ENCODE measurements at regions not wholly inside any gene's neighbourhood (a gene's known extent, or its start where the extent isn't known, plus 50 kb on each side); places are given as distances from the start of the nearest gene placed in this dataset.
"Not testable (repeated sequence)": the region's sequence is repeated elsewhere in the genome, so short reads cannot be mapped to it uniquely, and the experiment has no call there.

GRCh38 chr2:77721593-77721992, 199.4 kb upstream of the LRRTM4 start:
- no peaks in the 10 kb centered on the region for H3K4me1 ChIP-seq (ENCODE audit: control insufficient read depth, insufficient read depth, low read length)
- no peaks in the 10 kb centered on the region for H3K9me3 ChIP-seq (ENCODE audit: control insufficient read depth, insufficient read depth, low read length)
- no peaks in the 10 kb centered on the region for H3K36me3 ChIP-seq (ENCODE audit: control insufficient read depth, insufficient read depth, low read length)
- H3K27me3 ChIP-seq (ENCODE audit: control insufficient read depth, insufficient read depth, low read length): no peaks in the 10 kb centered on the region
- H3K4me3 ChIP-seq (ENCODE audit: low read length): no peak overlapping the region
- H3K27ac ChIP-seq (ENCODE audit: low read length): no peak overlapping the region
- no peak for DNase-seq (ENCODE audit: low read depth, low spot score)

GRCh38 chr2:77725045-77725444, 202.9 kb upstream of the LRRTM4 start:
- H3K36me3 ChIP-seq (ENCODE audit: control insufficient read depth, insufficient read depth, low read length): no peaks in the 10 kb centered on the region
- H3K4me1 ChIP-seq (ENCODE audit: control insufficient read depth, insufficient read depth, low read length): no peaks in the 10 kb centered on the region
- H3K9me3 ChIP-seq (ENCODE audit: control insufficient read depth, insufficient read depth, low read length): no peaks in the 10 kb centered on the region
- no peaks in the 10 kb centered on the region for H3K27me3 ChIP-seq (ENCODE audit: control insufficient read depth, insufficient read depth, low read length)
- no peak overlapping the region for H3K4me3 ChIP-seq (ENCODE audit: low read length)
- no peak overlapping the region for H3K27ac ChIP-seq (ENCODE audit: low read length)
- WGBS (ENCODE audit: insufficient coverage, insufficient read length): no CpG with 5 or more reads among the region's 1 CpG
- DNase-seq (ENCODE audit: low read depth, low spot score): no peak

GRCh38 chr2:77734662-77735340, 212.6 kb upstream of the LRRTM4 start:
- not testable (repeated sequence) for H3K27me3 ChIP-seq (ENCODE audit: control insufficient read depth, insufficient read depth, low read length); H3K27ac ChIP-seq (ENCODE audit: low read length); H3K9me3 ChIP-seq (ENCODE audit: control insufficient read depth, insufficient read depth, low read length); H3K4me1 ChIP-seq (ENCODE audit: control insufficient read depth, insufficient read depth, low read length); H3K4me3 ChIP-seq (ENCODE audit: low read length); H3K36me3 ChIP-seq (ENCODE audit: control insufficient read depth, insufficient read depth, low read length); DNase-seq (ENCODE audit: low read depth, low spot score)
- WGBS (ENCODE audit: insufficient coverage, insufficient read length): no CpG with 5 or more reads among the region's 39 CpGs

- Histone ChIP-seq H3K27me3 (ENCODE audit: control insufficient read depth, insufficient read depth, low read length) (no peaks in the 10 kb centered on the region; the same call in 1 of the 2 replicates), H3K27ac (ENCODE audit: low read length) (no peak overlapping the region), H3K36me3 (ENCODE audit: control insufficient read depth, insufficient read depth, low read length) (no peaks in the 10 kb centered on the region), H3K9me3 (ENCODE audit: control insufficient read depth, insufficient read depth, low read length) (no peaks in the 10 kb centered on the region), H3K4me3 (ENCODE audit: low read length) (no peak overlapping the region), H3K4me1 (ENCODE audit: control insufficient read depth, insufficient read depth, low read length) (no peaks in the 10 kb centered on the region)
- WGBS (ENCODE audit: insufficient coverage, insufficient read length): no CpG with 5 or more reads among the region's 3 CpGs
- DNase-seq (ENCODE audit: low read depth, low spot score): no peak
Measured at GRCh38 chr2:77737236-77737635, 215.1 kb upstream of the LRRTM4 start.

GRCh38 chr2:77746780-77747179, 224.6 kb upstream of the LRRTM4 start:
- no peaks in the 10 kb centered on the region; the same call in 1 of the 2 replicates for H3K27me3 ChIP-seq (ENCODE audit: control insufficient read depth, insufficient read depth, low read length)
- no peaks in the 10 kb centered on the region for H3K36me3 ChIP-seq (ENCODE audit: control insufficient read depth, insufficient read depth, low read length)
- no peaks in the 10 kb centered on the region for H3K4me1 ChIP-seq (ENCODE audit: control insufficient read depth, insufficient read depth, low read length)
- H3K9me3 ChIP-seq (ENCODE audit: control insufficient read depth, insufficient read depth, low read length): no peaks in the 10 kb centered on the region
- no CpG with 5 or more reads among the region's 2 CpGs for WGBS (ENCODE audit: insufficient coverage, insufficient read length)
- no peak overlapping the region for H3K4me3 ChIP-seq (ENCODE audit: low read length)
- H3K27ac ChIP-seq (ENCODE audit: low read length): no peak overlapping the region
- DNase-seq (ENCODE audit: low read depth, low spot score): no peak

GRCh38 chr2:77753710-77754345, 231.7 kb upstream of the LRRTM4 start:
- DNase-seq (ENCODE audit: low read depth, low spot score); H3K9me3 ChIP-seq (ENCODE audit: control insufficient read depth, insufficient read depth, low read length); H3K36me3 ChIP-seq (ENCODE audit: control insufficient read depth, insufficient read depth, low read length); H3K4me1 ChIP-seq (ENCODE audit: control insufficient read depth, insufficient read depth, low read length); H3K27me3 ChIP-seq (ENCODE audit: control insufficient read depth, insufficient read depth, low read length); H3K27ac ChIP-seq (ENCODE audit: low read length): not testable (repeated sequence)
- peak overlapping the region; percentile 44; the same call in 1 of the 2 replicates for H3K4me3 ChIP-seq (ENCODE audit: low read length)
- no CpG with 5 or more reads among the region's 30 CpGs for WGBS (ENCODE audit: insufficient coverage, insufficient read length)

- no peak for DNase-seq (ENCODE audit: low read depth, low spot score)
- Histone ChIP-seq H3K27me3 (ENCODE audit: control insufficient read depth, insufficient read depth, low read length) (no peaks in the 10 kb centered on the region), H3K36me3 (ENCODE audit: control insufficient read depth, insufficient read depth, low read length) (no peaks in the 10 kb centered on the region), H3K4me3 (ENCODE audit: low read length) (no peak overlapping the region), H3K9me3 (ENCODE audit: control insufficient read depth, insufficient read depth, low read length) (no peaks in the 10 kb centered on the region), H3K27ac (ENCODE audit: low read length) (no peak overlapping the region), H3K4me1 (ENCODE audit: control insufficient read depth, insufficient read depth, low read length) (no peaks in the 10 kb centered on the region)
- no CpG with 5 or more reads among the region's 8 CpGs for WGBS (ENCODE audit: insufficient coverage, insufficient read length)
Measured at GRCh38 chr2:77767388-77768076, 245.4 kb upstream of the LRRTM4 start.

- no peak for DNase-seq (ENCODE audit: low read depth, low spot score)
- Histone ChIP-seq H3K36me3 (ENCODE audit: control insufficient read depth, insufficient read depth, low read length) (no peaks in the 10 kb centered on the region), H3K27me3 (ENCODE audit: control insufficient read depth, insufficient read depth, low read length) (no peaks in the 10 kb centered on the region), H3K9me3 (ENCODE audit: control insufficient read depth, insufficient read depth, low read length) (no peaks in the 10 kb centered on the region), H3K4me1 (ENCODE audit: control insufficient read depth, insufficient read depth, low read length) (no peaks in the 10 kb centered on the region), H3K4me3 (ENCODE audit: low read length) (no peak overlapping the region), H3K27ac (ENCODE audit: low read length) (no peak overlapping the region)
- WGBS (ENCODE audit: insufficient coverage, insufficient read length): no CpG with 5 or more reads among the region's 3 CpGs
Measured at GRCh38 chr2:77768508-77768907, 246.3 kb upstream of the LRRTM4 start.

- no peaks in the 10 kb centered on the region for H3K4me1 ChIP-seq (ENCODE audit: control insufficient read depth, insufficient read depth, low read length)
- no peaks in the 10 kb centered on the region for H3K9me3 ChIP-seq (ENCODE audit: control insufficient read depth, insufficient read depth, low read length)
- no peak for DNase-seq (ENCODE audit: low read depth, low spot score)
- H3K27ac ChIP-seq (ENCODE audit: low read length): no peak overlapping the region
- H3K36me3 ChIP-seq (ENCODE audit: control insufficient read depth, insufficient read depth, low read length): no peaks in the 10 kb centered on the region
- H3K27me3 ChIP-seq (ENCODE audit: control insufficient read depth, insufficient read depth, low read length): no peaks in the 10 kb centered on the region
- H3K4me3 ChIP-seq (ENCODE audit: low read length): no peak overlapping the region
Measured at GRCh38 chr2:77778917-77779316, 256.7 kb upstream of the LRRTM4 start.

- H3K9me3 ChIP-seq (ENCODE audit: control insufficient read depth, insufficient read depth, low read length); H3K27ac ChIP-seq (ENCODE audit: low read length); DNase-seq (ENCODE audit: low read depth, low spot score); H3K36me3 ChIP-seq (ENCODE audit: control insufficient read depth, insufficient read depth, low read length); H3K4me1 ChIP-seq (ENCODE audit: control insufficient read depth, insufficient read depth, low read length); H3K27me3 ChIP-seq (ENCODE audit: control insufficient read depth, insufficient read depth, low read length); H3K4me3 ChIP-seq (ENCODE audit: low read length): not testable (repeated sequence)
- no CpG with 5 or more reads among the region's 2 CpGs for WGBS (ENCODE audit: insufficient coverage, insufficient read length)
Measured at GRCh38 chr2:77793500-77793899, 271.3 kb upstream of the LRRTM4 start.

Data from iPS DF 6.9 (cell line).